Sigmoid colon (tissue), 4 donors: ENCODE measurements at regions not wholly inside any gene's neighbourhood (a gene's known extent, or its start where the extent isn't known, plus 50 kb on each side); places are given as distances from the start of the nearest gene placed in this dataset.

Experiments used
- POLR2A ChIP-seq, 2 donors: fragments of 450-650 bp; IDR thresholded peaks; one replicate each; pipeline ENCODE4 v1.6.1; 2016; ENCODE audit warnings: antibody characterized with exemption in 2 of 2, mild to moderate bottlenecking in 2 of 2, moderate library complexity in 2 of 2
- POLR2AphosphoS5 ChIP-seq, 4 donors: sonication (generic); formaldehyde crosslinking; IDR thresholded peaks; one replicate each; pipeline ENCODE4 v1.6.1; 2017; ENCODE audit warnings: antibody characterized with exemption in 4 of 4
- TF ChIP-seq, protein P1 (sequence below), 4 experiments: fragments of 450-650 bp in 3 of 4; fragments of 200-600 bp in 1 of 4; IDR thresholded peaks; one replicate each; pipeline ENCODE4 v1.5.1; 2016 to 2019; ENCODE audit warnings: antibody characterized with exemption in 4 of 4, mild to moderate bottlenecking in 3 of 4, moderate library complexity in 2 of 4

DNA sequence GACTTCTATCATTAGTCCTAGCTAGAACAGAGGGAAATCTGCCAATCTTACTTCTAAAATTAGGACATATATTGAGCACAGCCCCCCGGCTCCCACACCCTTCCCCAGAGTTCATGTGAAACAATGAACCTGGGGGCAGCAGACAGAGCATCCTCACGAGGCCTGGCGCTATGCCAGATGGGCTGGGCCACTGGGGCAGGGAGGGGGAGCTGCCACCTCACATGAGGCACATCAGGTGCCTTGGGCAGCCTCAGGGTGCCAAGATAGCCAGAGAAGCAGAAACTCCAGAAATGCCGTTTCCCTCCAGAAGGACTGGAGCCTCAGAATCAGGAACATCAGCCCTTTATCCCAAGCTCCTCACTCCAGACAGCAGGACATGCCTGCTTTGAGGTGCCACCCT lies 92.8 kb upstream of the LANCL2 start:
- TF ChIP-seq POLR2A (IDR thresholded peaks at IDR 0.05) (no peak), POLR2AphosphoS5 (IDR thresholded peaks at IDR 0.05) (no peak)
- TF ChIP-seq, protein P1, sequence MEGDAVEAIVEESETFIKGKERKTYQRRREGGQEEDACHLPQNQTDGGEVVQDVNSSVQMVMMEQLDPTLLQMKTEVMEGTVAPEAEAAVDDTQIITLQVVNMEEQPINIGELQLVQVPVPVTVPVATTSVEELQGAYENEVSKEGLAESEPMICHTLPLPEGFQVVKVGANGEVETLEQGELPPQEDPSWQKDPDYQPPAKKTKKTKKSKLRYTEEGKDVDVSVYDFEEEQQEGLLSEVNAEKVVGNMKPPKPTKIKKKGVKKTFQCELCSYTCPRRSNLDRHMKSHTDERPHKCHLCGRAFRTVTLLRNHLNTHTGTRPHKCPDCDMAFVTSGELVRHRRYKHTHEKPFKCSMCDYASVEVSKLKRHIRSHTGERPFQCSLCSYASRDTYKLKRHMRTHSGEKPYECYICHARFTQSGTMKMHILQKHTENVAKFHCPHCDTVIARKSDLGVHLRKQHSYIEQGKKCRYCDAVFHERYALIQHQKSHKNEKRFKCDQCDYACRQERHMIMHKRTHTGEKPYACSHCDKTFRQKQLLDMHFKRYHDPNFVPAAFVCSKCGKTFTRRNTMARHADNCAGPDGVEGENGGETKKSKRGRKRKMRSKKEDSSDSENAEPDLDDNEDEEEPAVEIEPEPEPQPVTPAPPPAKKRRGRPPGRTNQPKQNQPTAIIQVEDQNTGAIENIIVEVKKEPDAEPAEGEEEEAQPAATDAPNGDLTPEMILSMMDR (IDR thresholded peaks at IDR 0.05) = no peak
